Endothelial cell of umbilical vein (primary cell): ENCODE measurements at regions not wholly inside any gene's neighbourhood (a gene's known extent, or its start where the extent isn't known, plus 50 kb on each side); places are given as distances from the start of the nearest gene placed in this dataset.

ENCODE experiments used
- CTCF ChIP-seq, 2 donors: IDR thresholded peaks; 1 replicate in 1 of 2; 2 replicates in 1 of 2; pipeline ENCODE4 v1.5.1; 2011; ENCODE audit warnings: low read length in 2 of 2, mild to moderate bottlenecking in 2 of 2, moderate library complexity in 2 of 2, control low read depth in 1 of 2, inconsistent platforms in 1 of 2, low read depth in 1 of 2; ENCODE audit not compliant: insufficient read depth in 1 of 2; ENCODE audit errors: extremely low read depth in 1 of 2
- EZH2 ChIP-seq: IDR thresholded peaks from 2 replicates; pipeline ENCODE4 v1.6.1; 2012; ENCODE audit warnings: borderline replicate concordance, low read depth, mild to moderate bottlenecking, moderate library complexity, low read length, inconsistent platforms; ENCODE audit not compliant: severe bottlenecking
- FOS ChIP-seq: IDR thresholded peaks from 2 replicates; pipeline ENCODE4 v1.6.1; 2011; ENCODE audit warnings: mild to moderate bottlenecking, low read length, moderate library complexity, borderline replicate concordance; ENCODE audit not compliant: insufficient read depth
- JUN ChIP-seq: IDR thresholded peaks from 2 replicates; pipeline ENCODE4 v1.6.1; 2011; ENCODE audit warnings: borderline replicate concordance, low read depth; ENCODE audit not compliant: insufficient read length, insufficient read depth
- MAX ChIP-seq: IDR thresholded peaks from 2 replicates; pipeline ENCODE4 v1.6.1; 2011; ENCODE audit not compliant: insufficient read depth, insufficient read length
- MYC ChIP-seq: IDR thresholded peaks from one replicate; pipeline ENCODE4 v1.6.1; 2011; ENCODE audit warnings: mild to moderate bottlenecking, low read depth, low read length
- POLR2A ChIP-seq: IDR thresholded peaks from 2 replicates; pipeline ENCODE4 v1.6.1; 2012; ENCODE audit warnings: low read depth, mild to moderate bottlenecking, control low read depth, low read length
- POLR2AphosphoS5 ChIP-seq: IDR thresholded peaks from 2 replicates; pipeline ENCODE4 v1.6.1; 2012; ENCODE audit warnings: low read depth, mild to moderate bottlenecking, control low read depth, low read length, moderate library complexity; ENCODE audit not compliant: insufficient read depth

DNA sequence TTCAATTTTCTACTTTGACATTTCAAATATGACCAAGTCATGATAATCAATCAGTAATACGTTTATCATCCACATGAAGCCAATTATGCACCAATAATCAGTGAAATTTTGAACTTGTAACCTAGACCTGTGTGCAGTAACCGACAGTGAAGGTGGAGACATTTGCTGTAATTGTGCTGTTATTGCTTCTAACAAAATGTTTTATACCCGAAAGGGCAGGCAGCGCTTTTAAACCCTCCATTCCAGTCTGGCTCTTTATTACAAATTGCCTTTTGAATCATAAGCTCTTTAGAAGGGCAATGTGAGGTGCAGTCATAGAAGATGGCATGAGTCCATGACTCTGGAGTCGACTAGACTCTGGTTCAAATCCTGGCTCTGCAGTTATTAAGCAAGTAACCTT, 135.7 kb downstream of the GXYLT1 start:
- TF ChIP-seq FOS, result no peak
- no peak for TF ChIP-seq CTCF (IDR thresholded peaks at IDR 0.05; ENCODE audit: extremely low read depth in 1 of 2, insufficient read depth in 1 of 2, low read depth in 1 of 2, low read length in 2 of 2)
- TF ChIP-seq POLR2AphosphoS5, result no peak
- no peak for TF ChIP-seq POLR2A
- TF ChIP-seq EZH2, result no peak
- no peak for TF ChIP-seq MAX
- TF ChIP-seq JUN, result no peak
- TF ChIP-seq MYC, result no peak
